Breast epithelium (tissue), 4 donors: ENCODE measurements at regions not wholly inside any gene's neighbourhood (a gene's known extent, or its start where the extent isn't known, plus 50 kb on each side); places are given as distances from the start of the nearest gene placed in this dataset.

Source experiments
- DNase-seq, 2 donors: peaks; one replicate each; pipeline ENCODE4 v3.0.0-alpha.2; 2019; ENCODE audit warnings: low spot score in 2 of 2
- H3K27ac ChIP-seq, 2 donors: fragments of 200-600 bp; sonication (generic) in 1 of 2; one replicate each; pipeline ENCODE4 v1.5.1; 2016 to 2019; ENCODE audit warnings: mild to moderate bottlenecking in 1 of 2
- H3K27me3 ChIP-seq, 2 donors: fragments of 200-600 bp; sonication (generic) in 1 of 2; one replicate each; pipeline versions ENCODE4 v1.5.1 to v1.6.0; 2017 to 2019; ENCODE audit warnings: control low read depth in 1 of 2, mild to moderate bottlenecking in 1 of 2
- H3K36me3 ChIP-seq: fragments of 200-600 bp; one replicate; pipeline ENCODE4 v1.5.1; 2019
- H3K4me1 ChIP-seq, 2 donors: fragments of 200-600 bp; sonication (generic); one replicate each; pipeline ENCODE4 v1.5.1; 2016 to 2019; ENCODE audit warnings: control low read depth in 1 of 2
- H3K4me3 ChIP-seq, 3 donors: fragments of 200-600 bp; sonication (generic); 1 replicate in 2 of 3; 2 replicates in 1 of 3; pipeline ENCODE4 v1.5.1; 2016 to 2019; ENCODE audit warnings: mild to moderate bottlenecking in 3 of 3, moderate library complexity in 2 of 3
- H3K9me3 ChIP-seq, 2 donors: fragments of 200-600 bp; sonication (generic) in 1 of 2; one replicate each; pipeline ENCODE4 v1.5.1; 2016 to 2019; ENCODE audit warnings: control low read depth in 1 of 2
- CTCF ChIP-seq, 3 donors: fragments of 450-650 bp; IDR thresholded peaks; one replicate each; pipeline ENCODE4 v1.5.1; 2016 to 2017; ENCODE audit warnings: antibody characterized with exemption in 3 of 3, mild to moderate bottlenecking in 3 of 3, moderate library complexity in 3 of 3
- POLR2A ChIP-seq: fragments of 450-650 bp; IDR thresholded peaks from one replicate; pipeline ENCODE4 v1.6.1; 2016; ENCODE audit warnings: antibody characterized with exemption, mild to moderate bottlenecking, moderate library complexity
- POLR2AphosphoS5 ChIP-seq, 3 donors: sonication (generic); formaldehyde crosslinking; IDR thresholded peaks; one replicate each; pipeline ENCODE4 v1.6.1; 2017; ENCODE audit warnings: antibody characterized with exemption in 3 of 3
- intact Hi-C: fragments of 100-400 bp; cut with DNase I; formaldehyde crosslinking; loops from one replicate; pipeline ENCODE4 v1.15.1; 2023; ENCODE audit warnings: low total_unique reads

GRCh38 chr10:9608602-9609001 is 1409.1 kb upstream of the CELF2 start:
- H3K9me3 ChIP-seq, result no peaks in the 10 kb centered on the region
- intact Hi-C loops, result loop anchor here (10.0 kb wide), 1 partner anchor 1666 kb away; no protein-coding TSS in a partner anchor
- H3K27me3 ChIP-seq, result no peaks in the 10 kb centered on the region
- no peak overlapping the region for H3K4me3 ChIP-seq
- TF ChIP-seq CTCF (IDR thresholded peaks at IDR 0.05), result no peak
- no peak for TF ChIP-seq POLR2AphosphoS5 (IDR thresholded peaks at IDR 0.05)
- TF ChIP-seq POLR2A, result no peak
- H3K36me3 ChIP-seq, result no peaks in the 10 kb centered on the region
- no peak overlapping the region for H3K27ac ChIP-seq
- H3K4me1 ChIP-seq, result no peaks in the 10 kb centered on the region
- no peak for DNase-seq

GRCh38 chr10:9613338-9614075 is 1404.2 kb upstream of the CELF2 start:
- no peak overlapping the region for H3K27ac ChIP-seq
- no peak for DNase-seq
- H3K4me1 ChIP-seq, result no peaks in the 10 kb centered on the region
- no peaks in the 10 kb centered on the region for H3K27me3 ChIP-seq
- no peak overlapping the region for H3K4me3 ChIP-seq
- no peaks in the 10 kb centered on the region for H3K36me3 ChIP-seq
- TF ChIP-seq POLR2AphosphoS5 (IDR thresholded peaks at IDR 0.05), result no peak
- intact Hi-C loops, result no loop called here
- H3K9me3 ChIP-seq, result no peaks in the 10 kb centered on the region

GRCh38 chr10:9615189-9615588 is 1402.5 kb upstream of the CELF2 start:
- Histone ChIP-seq H3K36me3 (no peaks in the 10 kb centered on the region), H3K4me1 (no peaks in the 10 kb centered on the region), H3K27me3 (no peaks in the 10 kb centered on the region), H3K27ac (no peak overlapping the region), H3K4me3 (no peak overlapping the region), H3K9me3 (peaks cover 0 to 7% of the 10 kb centered on the region in 2 donors)
- intact Hi-C loops, result no loop called here
- no peak for DNase-seq
- TF ChIP-seq CTCF (IDR thresholded peaks at IDR 0.05) (no peak), POLR2A (no peak), POLR2AphosphoS5 (IDR thresholded peaks at IDR 0.05) (no peak)

GRCh38 chr10:9621216-9621615 is 1396.5 kb upstream of the CELF2 start:
- no peaks in the 10 kb centered on the region for H3K4me1 ChIP-seq
- no peak overlapping the region for H3K27ac ChIP-seq
- no peaks in the 10 kb centered on the region for H3K36me3 ChIP-seq
- no peaks in the 10 kb centered on the region for H3K27me3 ChIP-seq
- TF ChIP-seq POLR2A (no peak), CTCF (IDR thresholded peaks at IDR 0.05) (no peak), POLR2AphosphoS5 (IDR thresholded peaks at IDR 0.05) (no peak)
- intact Hi-C loops, result no loop called here
- no peak for DNase-seq
- no peak overlapping the region for H3K4me3 ChIP-seq
- peaks cover 0 to 7% of the 10 kb centered on the region in 2 donors for H3K9me3 ChIP-seq

- no peaks in the 10 kb centered on the region for H3K27me3 ChIP-seq
- no peaks in the 10 kb centered on the region for H3K4me1 ChIP-seq
- no peak overlapping the region for H3K4me3 ChIP-seq
- H3K36me3 ChIP-seq, result no peaks in the 10 kb centered on the region
- no peak for DNase-seq
- no peaks in the 10 kb centered on the region for H3K9me3 ChIP-seq
- intact Hi-C loops, result no loop called here
- TF ChIP-seq CTCF (IDR thresholded peaks at IDR 0.05) (no peak), POLR2A (no peak)
- no peak overlapping the region for H3K27ac ChIP-seq
These were observed 1392.4 kb upstream of the CELF2 start for GRCh38 chr10:9625304-9625703.
